Hepatocyte (in vitro differentiated cells): ENCODE measurements at regions not wholly inside any gene's neighbourhood (a gene's known extent, or its start where the extent isn't known, plus 50 kb on each side); places are given as distances from the start of the nearest gene placed in this dataset.

Experiments used
- DNase-seq: peaks from one replicate; pipeline ENCODE4 v3.0.0-alpha.2; 2016; ENCODE audit warnings: low spot score
- H2AFZ ChIP-seq: fragments of 200-600 bp; sonication (generic); 2 replicates; pipeline ENCODE4 v1.6.0; 2016; ENCODE audit warnings: antibody characterized with exemption, mild to moderate bottlenecking
- H3K27ac ChIP-seq: fragments of 200-600 bp; sonication (generic); 2 replicates; pipeline ENCODE4 v1.5.1; 2016; ENCODE audit warnings: mild to moderate bottlenecking
- H3K27me3 ChIP-seq: fragments of 200-600 bp; sonication (generic); 2 replicates; pipeline ENCODE4 v1.6.1; 2016
- H3K36me3 ChIP-seq: fragments of 200-600 bp; sonication (generic); replicated peaks from 2 replicates; pipeline ENCODE4 v1.5.1; 2016; ENCODE audit warnings: low read depth; ENCODE audit not compliant: insufficient read depth
- H3K4me1 ChIP-seq: fragments of 200-600 bp; sonication (generic); 2 replicates; pipeline ENCODE4 v1.5.1; 2016; ENCODE audit warnings: mild to moderate bottlenecking, moderate library complexity; ENCODE audit not compliant: insufficient read depth
- H3K4me2 ChIP-seq: fragments of 200-600 bp; sonication (generic); 2 replicates; pipeline ENCODE4 v1.6.0; 2016
- H3K4me3 ChIP-seq: fragments of 200-600 bp; sonication (generic); 2 replicates; pipeline ENCODE4 v1.5.1; 2016; ENCODE audit warnings: mild to moderate bottlenecking
- H3K79me2 ChIP-seq: fragments of 200-600 bp; sonication (generic); 2 replicates; pipeline ENCODE4 v1.6.0; 2017; ENCODE audit warnings: mild to moderate bottlenecking
- H3K9me2 ChIP-seq: fragments of 200-600 bp; sonication (generic); replicated peaks from 2 replicates; pipeline ENCODE4 v1.6.0; 2017; ENCODE audit warnings: mild to moderate bottlenecking; ENCODE audit not compliant: insufficient read depth
- H3K9me3 ChIP-seq: fragments of 200-600 bp; sonication (generic); 2 replicates; pipeline ENCODE4 v1.5.1; 2016; ENCODE audit warnings: low read depth, mild to moderate bottlenecking
- H4K20me1 ChIP-seq: fragments of 200-600 bp; sonication (generic); 2 replicates; pipeline ENCODE4 v1.6.0; 2016; ENCODE audit warnings: mild to moderate bottlenecking; ENCODE audit not compliant: insufficient read depth, poor library complexity, severe bottlenecking
- CTCF ChIP-seq: fragments of 200-600 bp; sonication (generic); IDR thresholded peaks from 2 replicates; pipeline ENCODE4 v1.5.1; 2016; ENCODE audit warnings: antibody characterized with exemption, mild to moderate bottlenecking; ENCODE audit not compliant: poor library complexity
- EZH2 ChIP-seq: fragments of 200-600 bp; sonication (generic); IDR thresholded peaks from 2 replicates; pipeline ENCODE4 v1.6.1; 2016; ENCODE audit warnings: antibody characterized with exemption, mild to moderate bottlenecking, borderline replicate concordance
- EZH2phosphoT487 ChIP-seq: fragments of 200-600 bp; sonication (generic); IDR thresholded peaks from one replicate; pipeline ENCODE4 v1.6.1; 2018; ENCODE audit warnings: antibody characterized with exemption, mild to moderate bottlenecking, low read depth, moderate library complexity; ENCODE audit not compliant: unreplicated experiment, severe bottlenecking
- WGBS: methylation state at CpG from one replicate; pipeline ENCODE4 v1.1.6; 2016; ENCODE audit warnings: low lambda C conversion rate; ENCODE audit errors: missing lambda C conversion rate; 5-methylcytosine and 5-hydroxymethylcytosine counted together

DNA sequence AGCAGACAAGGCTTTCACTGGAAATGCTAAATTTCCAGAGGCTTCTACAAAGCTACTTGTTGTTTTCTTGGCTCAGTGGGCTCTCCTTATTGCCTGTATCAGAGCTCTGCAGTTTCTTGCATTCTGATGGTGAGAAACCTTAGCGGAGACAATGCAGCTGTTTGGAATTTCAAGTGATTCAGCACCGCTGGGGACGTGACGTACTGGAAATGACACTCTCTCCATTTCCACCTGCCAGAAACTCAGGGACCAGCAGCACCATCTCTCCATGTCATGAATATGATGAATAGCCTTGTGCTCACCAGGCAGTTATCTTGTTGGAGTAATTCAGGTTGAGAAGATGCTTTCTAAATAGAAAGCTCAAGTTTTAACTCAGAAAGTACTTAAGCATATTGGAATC is 497.2 kb upstream of the DEPDC1 start:
- Histone ChIP-seq H3K36me3 (no peaks in the 10 kb centered on the region), H3K79me2 (no peaks in the 10 kb centered on the region), H2AFZ (no peak overlapping the region), H3K27me3 (no peaks in the 10 kb centered on the region), H3K4me3 (no peak overlapping the region), H3K4me1 (no peaks in the 10 kb centered on the region), H3K4me2 (no peak overlapping the region), H4K20me1 (no peaks in the 10 kb centered on the region), H3K27ac (no peak overlapping the region), H3K9me2 (no peaks in the 10 kb centered on the region), H3K9me3 (no peaks in the 10 kb centered on the region)
- no peak for DNase-seq
- 77% methylated on average over 4 of the region's 4 CpGs for WGBS
- no peak for TF ChIP-seq CTCF
- TF ChIP-seq EZH2 = no peak
- TF ChIP-seq EZH2phosphoT487 = no peak

- H3K27me3 ChIP-seq = no peaks in the 10 kb centered on the region
- no peaks in the 10 kb centered on the region for H3K36me3 ChIP-seq
- DNase-seq = no peak
- H3K79me2 ChIP-seq = no peaks in the 10 kb centered on the region
- no peaks in the 10 kb centered on the region for H3K4me1 ChIP-seq
- H4K20me1 ChIP-seq = no peaks in the 10 kb centered on the region
- no peak overlapping the region for H3K4me3 ChIP-seq
- H2AFZ ChIP-seq = no peak overlapping the region
- TF ChIP-seq EZH2phosphoT487 (no peak), CTCF (peak; percentile 9), EZH2 (no peak)
- H3K9me2 ChIP-seq = no peaks in the 10 kb centered on the region
- no peak overlapping the region for H3K4me2 ChIP-seq
- no peaks in the 10 kb centered on the region for H3K9me3 ChIP-seq
- H3K27ac ChIP-seq = no peak overlapping the region
Observed at GRCh38 chr1:69016468-69016867, 519.6 kb upstream of the DEPDC1 start.

GRCh38 chr1:69029649-69030048 is 532.8 kb upstream of the DEPDC1 start:
- H3K9me3 ChIP-seq = no peaks in the 10 kb centered on the region
- no peaks in the 10 kb centered on the region for H4K20me1 ChIP-seq
- no peak overlapping the region for H2AFZ ChIP-seq
- no peaks in the 10 kb centered on the region for H3K27me3 ChIP-seq
- no peak overlapping the region for H3K4me3 ChIP-seq
- H3K79me2 ChIP-seq = no peaks in the 10 kb centered on the region
- TF ChIP-seq EZH2 (no peak), EZH2phosphoT487 (no peak), CTCF (no peak)
- no peaks in the 10 kb centered on the region for H3K9me2 ChIP-seq
- H3K4me2 ChIP-seq = no peak overlapping the region
- 83% methylated on average over 3 of the region's 3 CpGs for WGBS
- DNase-seq = no peak
- H3K27ac ChIP-seq = no peak overlapping the region
- H3K36me3 ChIP-seq = no peaks in the 10 kb centered on the region
- H3K4me1 ChIP-seq = no peaks in the 10 kb centered on the region

GRCh38 chr1:69038379-69038778 is 529.3 kb upstream of the LRRC7 start:
- TF ChIP-seq EZH2 (no peak), EZH2phosphoT487 (no peak), CTCF (no peak)
- no peaks in the 10 kb centered on the region for H3K36me3 ChIP-seq
- H2AFZ ChIP-seq = no peak overlapping the region
- DNase-seq = no peak
- no peak overlapping the region for H3K4me3 ChIP-seq
- H3K27ac ChIP-seq = no peak overlapping the region
- no peaks in the 10 kb centered on the region for H3K27me3 ChIP-seq
- no peaks in the 10 kb centered on the region for H4K20me1 ChIP-seq
- H3K79me2 ChIP-seq = no peaks in the 10 kb centered on the region
- no peak overlapping the region for H3K4me2 ChIP-seq
- H3K9me2 ChIP-seq = no peaks in the 10 kb centered on the region
- H3K9me3 ChIP-seq = no peaks in the 10 kb centered on the region
- H3K4me1 ChIP-seq = no peaks in the 10 kb centered on the region
